ENCODE measurements at regions not wholly inside any gene's neighbourhood (a gene's known extent, or its start where the extent isn't known, plus 50 kb on each side); places are given as distances from the start of the nearest gene placed in this dataset.

Small RNA genes in the stretch of these regions (microRNA-seq; reads per million reads assigned to microRNA genes)
- gene MIR5087 (0 reads per million in 2 donors), gene MIR6077 (0 reads per million in 2 donors)

Small RNA genes in the stretch of these regions (small RNA-seq; reads per million reads assigned to genes)
- gene AC239809.1, result 0 reads per million in 2 experiments
- gene MIR6077, result 0 reads per million in 2 experiments
- gene RF00019, result 0 reads per million in 2 experiments
- gene RNU1-120P, result 0 reads per million in 2 experiments
- gene RNU1-122P, result 0 to 0.39 reads per million in 2 experiments
- gene RNU1-13P, result 0 reads per million in 2 experiments
- gene RNVU1-1, result 0.29 to 0.65 reads per million in 2 experiments
- gene RNVU1-2, result 0 reads per million in 2 experiments
- 0 reads per million in 2 experiments for gene RNVU1-3

All from right lobe of liver (tissue), 3 donors.